Esophagus muscularis mucosa (tissue), 4 donors: ENCODE measurements at regions not wholly inside any gene's neighbourhood (a gene's known extent, or its start where the extent isn't known, plus 50 kb on each side); places are given as distances from the start of the nearest gene placed in this dataset.

Experiments used
- CTCF ChIP-seq, 3 experiments: fragments of 200-600 bp in 2 of 3; fragments of 450-650 bp in 1 of 3; sonication (generic) in 2 of 3; IDR thresholded peaks; one replicate each; pipeline ENCODE4 v1.5.1; 2017 to 2019; ENCODE audit warnings: antibody characterized with exemption in 3 of 3, mild to moderate bottlenecking in 2 of 3, moderate library complexity in 1 of 3
- EP300 ChIP-seq: sonication (generic); formaldehyde crosslinking; IDR thresholded peaks from one replicate; pipeline ENCODE4 v1.6.1; 2017; ENCODE audit warnings: antibody characterized with exemption
- POLR2A ChIP-seq: fragments of 450-650 bp; IDR thresholded peaks from one replicate; pipeline ENCODE4 v1.6.1; 2017; ENCODE audit warnings: antibody characterized with exemption, moderate library complexity, mild to moderate bottlenecking, low read depth

GRCh38 chr6:27565839-27566779, 93.2 kb upstream of the ZNF184 start:
- TF ChIP-seq POLR2A (no peak), CTCF (IDR thresholded peaks at IDR 0.05) (no peak), EP300 (no peak)
